DOHH2 (cell line): ENCODE measurements at regions not wholly inside any gene's neighbourhood (a gene's known extent, or its start where the extent isn't known, plus 50 kb on each side); places are given as distances from the start of the nearest gene placed in this dataset.

Experiments
- CTCF ChIP-seq: fragments of 200-600 bp; sonication (generic); IDR thresholded peaks from one replicate; pipeline ENCODE4 v1.5.1; 2014; ENCODE audit warnings: antibody characterized with exemption, mild to moderate bottlenecking, low read depth, low read length; ENCODE audit not compliant: poor library complexity, severe bottlenecking
- EZH2phosphoT487 ChIP-seq: fragments of 200-600 bp; sonication (generic); IDR thresholded peaks from 2 replicates; pipeline ENCODE4 v1.6.1; 2017; ENCODE audit warnings: borderline replicate concordance, mild to moderate bottlenecking, antibody characterized with exemption, low read length, moderate library complexity, mixed read lengths

- TF ChIP-seq CTCF: no peak
- TF ChIP-seq EZH2phosphoT487: no peak
Measured at GRCh38 chr10:78332012-78332411, 298.3 kb downstream of the RPS24 start.
